HFF-Myc (cell line): ENCODE measurements at regions not wholly inside any gene's neighbourhood (a gene's known extent, or its start where the extent isn't known, plus 50 kb on each side); places are given as distances from the start of the nearest gene placed in this dataset.
"Not testable (repeated sequence)": the region's sequence is repeated elsewhere in the genome, so short reads cannot be mapped to it uniquely, and the experiment has no call there.

Source experiments
- DNase-seq: peaks from one replicate; pipeline ENCODE4 v3.0.0-alpha.2; 2011; ENCODE audit warnings: low read depth; ENCODE audit errors: extremely low read depth
- H3K4me3 ChIP-seq: replicated peaks from 2 replicates; pipeline ENCODE4 v1.5.1; 2011; ENCODE audit warnings: low read depth, mild to moderate bottlenecking, control low read depth, low read length
- TF ChIP-seq, protein P1 (sequence below): IDR thresholded peaks from 2 replicates; pipeline ENCODE4 v1.5.1; 2012; ENCODE audit warnings: mild to moderate bottlenecking, low read depth, low read length, control low read depth; ENCODE audit errors: missing control alignments

DNA sequence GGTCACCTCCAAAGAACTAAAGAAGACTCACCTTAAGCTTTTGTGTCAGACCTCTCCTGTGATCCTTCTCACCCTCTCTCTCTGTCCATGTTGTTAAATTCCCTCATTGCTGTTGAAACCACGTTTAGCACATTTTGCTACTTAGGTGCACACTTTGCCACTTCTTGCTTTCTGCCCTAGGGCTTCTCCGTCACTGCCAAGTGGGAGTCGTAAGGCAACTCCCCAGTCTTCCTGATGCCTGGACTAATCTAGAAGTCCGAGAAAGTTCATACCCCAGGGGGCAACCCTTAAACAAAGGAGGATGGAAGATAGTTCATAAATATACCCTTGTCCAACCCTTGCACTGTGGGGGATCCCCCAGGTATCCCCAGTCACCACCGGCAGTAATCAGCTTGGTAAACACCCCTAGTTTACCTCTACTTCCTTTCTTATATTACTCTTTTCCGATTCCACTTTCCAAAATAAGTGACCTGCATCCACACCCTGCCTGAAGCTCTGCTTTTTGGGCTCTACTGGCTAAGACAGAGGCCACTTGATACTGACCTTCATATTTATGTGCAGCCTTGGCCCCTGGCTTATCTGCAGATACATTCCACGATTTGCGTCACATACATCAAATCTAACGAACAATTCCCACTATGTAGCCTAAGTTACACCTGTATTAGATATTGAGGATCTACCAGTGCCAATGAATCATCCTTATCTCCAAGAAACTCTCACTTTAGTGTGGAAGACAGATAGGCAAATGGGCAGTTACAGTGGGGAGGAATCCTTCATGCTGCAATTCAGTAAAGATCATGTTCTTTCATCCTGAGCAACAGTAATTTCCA lies 776.2 kb downstream of the RNF144A start:
- H3K4me3 ChIP-seq: no peak overlapping the region
- DNase-seq: no peak
- TF ChIP-seq, protein P1, sequence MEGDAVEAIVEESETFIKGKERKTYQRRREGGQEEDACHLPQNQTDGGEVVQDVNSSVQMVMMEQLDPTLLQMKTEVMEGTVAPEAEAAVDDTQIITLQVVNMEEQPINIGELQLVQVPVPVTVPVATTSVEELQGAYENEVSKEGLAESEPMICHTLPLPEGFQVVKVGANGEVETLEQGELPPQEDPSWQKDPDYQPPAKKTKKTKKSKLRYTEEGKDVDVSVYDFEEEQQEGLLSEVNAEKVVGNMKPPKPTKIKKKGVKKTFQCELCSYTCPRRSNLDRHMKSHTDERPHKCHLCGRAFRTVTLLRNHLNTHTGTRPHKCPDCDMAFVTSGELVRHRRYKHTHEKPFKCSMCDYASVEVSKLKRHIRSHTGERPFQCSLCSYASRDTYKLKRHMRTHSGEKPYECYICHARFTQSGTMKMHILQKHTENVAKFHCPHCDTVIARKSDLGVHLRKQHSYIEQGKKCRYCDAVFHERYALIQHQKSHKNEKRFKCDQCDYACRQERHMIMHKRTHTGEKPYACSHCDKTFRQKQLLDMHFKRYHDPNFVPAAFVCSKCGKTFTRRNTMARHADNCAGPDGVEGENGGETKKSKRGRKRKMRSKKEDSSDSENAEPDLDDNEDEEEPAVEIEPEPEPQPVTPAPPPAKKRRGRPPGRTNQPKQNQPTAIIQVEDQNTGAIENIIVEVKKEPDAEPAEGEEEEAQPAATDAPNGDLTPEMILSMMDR: no peak

DNA sequence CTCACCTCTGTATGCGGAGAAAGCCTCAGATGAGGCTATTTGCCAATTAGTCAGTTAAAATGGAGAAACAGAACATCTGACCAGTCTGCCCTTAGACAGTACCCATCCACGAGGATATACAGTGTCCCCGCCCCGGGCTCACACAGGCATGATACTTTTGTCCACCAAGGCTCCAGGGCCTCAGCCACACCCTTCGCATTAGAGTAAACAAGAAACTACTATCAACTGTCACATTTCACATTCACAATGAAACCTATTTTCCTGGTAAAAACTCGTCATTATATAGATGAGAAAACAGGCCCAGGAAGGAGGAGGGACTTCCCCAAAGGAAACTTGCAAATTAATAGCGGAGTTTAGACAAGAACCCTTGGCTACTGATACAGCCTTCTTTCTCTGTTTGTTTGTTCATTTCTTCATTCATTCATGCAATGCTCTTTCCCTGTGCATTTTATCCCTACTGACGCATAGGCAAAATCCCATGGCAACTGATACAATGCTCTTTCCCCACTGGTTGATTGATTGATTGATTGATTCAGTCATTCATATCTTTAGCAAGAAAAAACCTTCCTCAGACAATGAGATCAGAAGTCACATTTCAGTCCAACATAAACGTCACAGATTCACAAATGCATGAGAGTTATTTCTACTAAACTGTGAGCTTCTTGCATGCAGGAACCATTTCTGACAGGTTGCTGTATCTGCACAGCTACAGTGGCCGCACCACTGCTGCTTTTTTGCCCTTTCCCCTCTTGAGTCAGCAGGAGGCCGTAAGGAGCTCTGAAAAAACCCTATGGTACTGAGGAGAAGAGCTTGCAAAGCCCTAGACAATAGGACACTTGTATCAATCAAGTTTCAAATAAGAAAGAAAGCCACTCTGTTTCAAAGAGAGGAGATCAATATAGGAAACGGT lies 777.1 kb downstream of the RNF144A start:
- DNase-seq: no peak
- no peak overlapping the region for H3K4me3 ChIP-seq
- TF ChIP-seq, protein P1: no peak

DNA sequence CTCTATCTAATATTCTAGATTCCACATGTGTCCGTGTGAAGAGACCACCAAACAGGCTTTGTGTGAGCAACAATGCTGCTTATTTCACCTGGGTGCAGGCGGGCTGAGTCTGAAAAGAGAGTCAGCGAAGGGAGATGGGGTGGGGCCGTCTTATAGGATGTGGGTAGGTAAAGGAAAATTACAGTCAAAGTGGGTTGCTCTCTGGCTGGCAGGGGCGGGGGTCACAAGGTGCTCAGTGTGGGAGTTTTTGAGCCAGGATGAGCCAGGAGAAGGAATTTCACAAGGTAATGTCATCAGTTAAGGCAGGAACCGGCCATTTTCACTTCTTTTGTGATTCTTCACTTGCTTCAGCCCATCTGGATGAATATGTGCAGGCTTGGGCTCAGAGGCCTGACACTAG lies 779.3 kb downstream of the RNF144A start:
- H3K4me3 ChIP-seq, DNase-seq: not testable (repeated sequence)

DNA sequence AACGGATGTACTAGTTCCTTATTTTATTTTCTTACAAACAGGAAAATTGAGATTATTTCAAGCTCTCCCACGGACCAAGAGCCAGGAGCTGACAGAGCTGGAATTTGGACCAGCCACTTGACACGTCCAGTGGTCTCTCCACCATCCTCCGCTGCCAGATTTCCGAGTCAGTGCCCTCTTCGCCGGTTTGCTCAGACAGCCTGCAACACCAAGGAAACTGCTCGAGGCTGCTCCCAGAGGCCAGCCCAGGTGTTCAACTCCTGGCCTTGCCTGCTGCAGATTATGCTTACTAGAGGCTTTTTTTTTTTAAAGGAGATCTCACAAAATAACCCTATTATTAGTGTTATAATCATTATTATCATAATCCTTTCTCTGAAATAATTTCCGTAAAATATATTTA lies 779.8 kb downstream of the RNF144A start:
- TF ChIP-seq, protein P1: no peak
- no peak for DNase-seq
- H3K4me3 ChIP-seq: no peak overlapping the region

DNA sequence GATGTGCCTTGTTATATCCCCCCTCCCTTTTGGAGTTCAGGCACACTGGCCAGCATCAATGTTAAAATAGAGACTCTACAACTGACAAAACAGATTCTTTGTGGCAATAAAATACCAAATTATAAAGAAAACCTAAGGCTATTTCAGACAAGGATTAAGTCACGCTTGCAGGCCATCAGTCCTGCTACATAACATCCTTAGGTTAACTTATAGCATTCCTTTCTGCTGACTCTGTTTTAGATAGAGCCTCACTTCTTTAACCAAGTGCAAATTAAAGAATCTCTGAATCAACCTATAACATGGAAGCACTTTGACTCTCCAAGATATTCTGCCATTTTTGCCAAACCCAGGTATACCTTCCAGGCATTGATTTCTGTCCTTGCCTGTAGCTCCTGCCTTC lies 784.6 kb downstream of the RNF144A start:
- TF ChIP-seq, protein P1: no peak
- no peak for DNase-seq

DNA sequence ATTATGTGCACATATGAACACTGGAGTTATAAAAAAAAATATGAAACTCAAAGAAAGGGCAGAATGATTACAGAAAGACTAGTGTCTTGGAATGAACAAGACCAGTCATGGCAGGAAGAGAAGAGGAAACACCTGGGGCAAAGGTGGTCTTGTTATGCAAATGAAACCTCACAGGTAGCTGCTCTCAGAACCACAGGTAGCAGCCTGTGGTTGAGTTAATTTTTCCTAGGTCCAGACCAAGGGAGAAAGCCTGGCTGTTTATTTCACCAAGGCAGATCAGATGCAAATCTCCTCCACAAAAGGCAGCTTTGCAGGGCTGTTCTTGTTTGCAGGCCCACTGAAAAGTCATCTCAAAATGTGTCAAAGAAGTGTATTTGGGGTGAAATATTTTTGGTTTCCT lies 785.8 kb downstream of the RNF144A start:
- no peak for DNase-seq
- TF ChIP-seq, protein P1: no peak
- no peak overlapping the region for H3K4me3 ChIP-seq

More for the DNA sequence above, 784.6 kb downstream of the RNF144A start:
- no peak overlapping the region for H3K4me3 ChIP-seq

DNA sequence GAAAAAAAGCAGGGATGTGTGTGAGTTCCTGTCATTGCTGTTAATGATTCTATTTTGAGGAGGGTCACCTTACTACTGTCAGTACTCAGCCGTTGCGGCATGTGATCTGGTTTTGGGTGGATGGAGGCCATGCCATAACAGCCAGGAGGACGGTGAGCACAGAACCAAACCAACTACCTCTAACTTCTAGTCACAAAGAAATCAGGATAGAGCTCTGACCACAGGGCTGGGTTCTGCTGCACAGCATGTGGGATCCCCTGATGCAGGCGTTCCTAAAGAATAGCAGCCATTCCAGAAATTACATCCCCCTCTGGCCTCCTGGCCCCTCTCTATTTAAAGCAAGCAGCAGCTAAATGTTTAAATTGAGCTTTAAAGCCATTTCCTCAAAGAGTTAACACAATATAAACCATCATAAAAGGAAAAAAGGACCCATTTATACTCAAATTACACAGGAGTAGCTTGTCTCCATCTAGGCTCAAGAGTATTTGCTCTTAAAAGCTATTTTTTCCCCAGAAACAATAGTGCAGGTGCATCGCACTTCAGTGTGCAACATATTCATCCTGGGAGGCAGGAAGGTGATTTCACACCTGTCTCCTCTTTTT lies 786.4 kb downstream of the RNF144A start:
- TF ChIP-seq, protein P1: no peak
- H3K4me3 ChIP-seq: no peak overlapping the region
- DNase-seq: no peak
